ENCODE measurements at regions not wholly inside any gene's neighbourhood (a gene's known extent, or its start where the extent isn't known, plus 50 kb on each side); places are given as distances from the start of the nearest gene placed in this dataset.

DNA sequence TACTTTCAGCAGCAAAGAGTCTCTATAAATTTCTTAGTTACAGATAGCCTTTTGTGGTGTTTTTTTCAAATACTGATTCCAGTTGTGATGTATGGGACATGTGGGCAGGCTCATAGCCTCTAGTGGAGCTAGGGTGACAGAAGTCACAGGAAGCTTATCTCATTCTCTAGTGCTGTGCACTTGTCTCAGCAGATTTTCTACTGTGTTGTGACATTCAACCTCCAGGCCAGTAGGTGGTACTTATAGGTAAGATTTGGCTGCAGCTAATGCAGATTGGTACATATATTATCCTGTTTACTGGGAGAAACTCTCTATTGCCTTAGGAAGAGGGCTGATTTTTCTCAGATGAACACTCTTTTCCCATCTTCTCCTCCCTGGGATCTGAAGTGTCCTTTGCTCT lies 176.2 kb downstream of the CALCRL start:
- H3K9me3 ChIP-seq (replicated peaks in 1 of 2; ENCODE audit: control insufficient read depth in 1 of 2, insufficient read depth in 1 of 2, low read length in 2 of 2): no peaks in the 10 kb centered on the region
- no peak overlapping the region for H3K4me2 ChIP-seq (replicated peaks; ENCODE audit: extremely low read depth, low read length, poor library complexity, severe bottlenecking)
- H4K20me1 ChIP-seq (ENCODE audit: insufficient read depth, low read length): no peaks in the 10 kb centered on the region
- no peak for DNase-seq
- H3K9ac ChIP-seq (ENCODE audit: insufficient read depth, low read length, poor library complexity, severe bottlenecking): no peak overlapping the region
- H3K4me3 Mint-ChIP-seq: no peak overlapping the region
- intact Hi-C loops (cut with micrococcal nuclease): no loop called here
- no peaks in the 10 kb centered on the region for H3K27me3 Mint-ChIP-seq (ENCODE audit: low read depth in 3 of 3)
- no peaks in the 10 kb centered on the region for H3K36me3 Mint-ChIP-seq
- H3K4me1 Mint-ChIP-seq: no peaks in the 10 kb centered on the region
- H3K9me3 Mint-ChIP-seq: peaks cover 0 to 5% (median 0%) of the 10 kb centered on the region in 7 donors
- TF ChIP-seq CTCF (IDR thresholded peaks at IDR 0.05): no peak
- no peak overlapping the region for H3K27ac ChIP-seq (ENCODE audit: low read depth in 1 of 2, low read length in 2 of 2)
- no peak overlapping the region for H3K27ac Mint-ChIP-seq
- no peak overlapping the region for H3K4me3 ChIP-seq (replicated peaks in 1 of 3; ENCODE audit: low read depth in 2 of 3, low read length in 3 of 3)
- H3K36me3 ChIP-seq (replicated peaks in 1 of 2; ENCODE audit: control insufficient read depth in 1 of 2, insufficient read depth in 2 of 2, low read length in 2 of 2): no peaks in the 10 kb centered on the region
- no peaks in the 10 kb centered on the region for H3K27me3 ChIP-seq (ENCODE audit: control insufficient read depth in 2 of 2, insufficient read depth in 2 of 2, low read length in 2 of 2)
- H3K4me1 ChIP-seq (ENCODE audit: control insufficient read depth in 1 of 2, insufficient read depth in 2 of 2, low read length in 2 of 2): no peaks in the 10 kb centered on the region
- H2AFZ ChIP-seq (ENCODE audit: insufficient read depth, low read depth, low read length, poor library complexity, severe bottlenecking): no peak overlapping the region
- H3K79me2 ChIP-seq (ENCODE audit: insufficient read depth, low read length): no peaks in the 10 kb centered on the region

DNA sequence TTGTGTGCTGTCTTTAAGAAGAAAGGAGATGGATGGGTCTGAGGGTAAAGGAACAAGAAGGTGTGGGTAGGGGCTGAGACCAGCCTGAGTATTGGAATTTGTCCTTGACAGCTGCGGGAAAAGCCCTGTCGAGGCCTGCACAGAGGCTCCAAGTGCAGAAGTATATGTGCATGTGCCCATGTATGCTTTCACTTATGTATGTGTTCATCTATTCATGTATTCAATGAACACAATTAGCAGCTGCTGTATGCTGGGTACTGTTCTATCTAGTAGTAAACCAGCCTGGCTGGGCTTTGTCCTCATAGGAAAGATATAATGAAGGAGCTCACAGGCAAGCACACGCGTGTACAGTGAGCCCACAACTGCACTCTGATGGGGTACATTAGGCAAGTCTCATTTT lies 181.4 kb downstream of the CALCRL start:
- no peak for DNase-seq
- H2AFZ ChIP-seq (ENCODE audit: insufficient read depth, low read depth, low read length, poor library complexity, severe bottlenecking): no peak overlapping the region
- Mint-ChIP-seq H3K4me3 (no peak overlapping the region), H3K9me3 (peaks cover 0 to 2% (median 0%) of the 10 kb centered on the region in 7 donors), H3K36me3 (no peaks in the 10 kb centered on the region), H3K4me1 (no peaks in the 10 kb centered on the region), H3K27me3 (ENCODE audit: low read depth in 3 of 3) (no peaks in the 10 kb centered on the region), H3K27ac (peak overlapping the region in 1 of 7 donors; percentile 4)
- no peaks in the 10 kb centered on the region for H3K79me2 ChIP-seq (ENCODE audit: insufficient read depth, low read length)
- H3K36me3 ChIP-seq (replicated peaks in 1 of 2; ENCODE audit: control insufficient read depth in 1 of 2, insufficient read depth in 2 of 2, low read length in 2 of 2): no peaks in the 10 kb centered on the region
- no peak for TF ChIP-seq CTCF (IDR thresholded peaks at IDR 0.05)
- no peak overlapping the region for H3K4me2 ChIP-seq (replicated peaks; ENCODE audit: extremely low read depth, low read length, poor library complexity, severe bottlenecking)
- 100% methylated on average over 2 of the region's 4 CpGs for WGBS (ENCODE audit: insufficient coverage)
- H3K9ac ChIP-seq (ENCODE audit: insufficient read depth, low read length, poor library complexity, severe bottlenecking): no peak overlapping the region
- H3K9me3 ChIP-seq (replicated peaks in 1 of 2; ENCODE audit: control insufficient read depth in 1 of 2, insufficient read depth in 1 of 2, low read length in 2 of 2): no peaks in the 10 kb centered on the region
- intact Hi-C loops (cut with micrococcal nuclease): no loop called here
- H4K20me1 ChIP-seq (ENCODE audit: insufficient read depth, low read length): no peaks in the 10 kb centered on the region
- H3K27me3 ChIP-seq (ENCODE audit: control insufficient read depth in 2 of 2, insufficient read depth in 2 of 2, low read length in 2 of 2): no peaks in the 10 kb centered on the region
- H3K4me1 ChIP-seq (ENCODE audit: control insufficient read depth in 1 of 2, insufficient read depth in 2 of 2, low read length in 2 of 2): no peaks in the 10 kb centered on the region
- no peak overlapping the region for H3K27ac ChIP-seq (ENCODE audit: low read depth in 1 of 2, low read length in 2 of 2)
- no peak overlapping the region for H3K4me3 ChIP-seq (replicated peaks in 1 of 3; ENCODE audit: low read depth in 2 of 3, low read length in 3 of 3)
